Midbrain (tissue), 1 donor: ENCODE measurements at regions not wholly inside any gene's neighbourhood (a gene's known extent, or its start where the extent isn't known, plus 50 kb on each side); places are given as distances from the start of the nearest gene placed in this dataset.

ENCODE experiments used
- DNase-seq: peaks from one replicate; lab custom pipeline; 2025; lab: John Stamatoyannopoulos, UW

DNA sequence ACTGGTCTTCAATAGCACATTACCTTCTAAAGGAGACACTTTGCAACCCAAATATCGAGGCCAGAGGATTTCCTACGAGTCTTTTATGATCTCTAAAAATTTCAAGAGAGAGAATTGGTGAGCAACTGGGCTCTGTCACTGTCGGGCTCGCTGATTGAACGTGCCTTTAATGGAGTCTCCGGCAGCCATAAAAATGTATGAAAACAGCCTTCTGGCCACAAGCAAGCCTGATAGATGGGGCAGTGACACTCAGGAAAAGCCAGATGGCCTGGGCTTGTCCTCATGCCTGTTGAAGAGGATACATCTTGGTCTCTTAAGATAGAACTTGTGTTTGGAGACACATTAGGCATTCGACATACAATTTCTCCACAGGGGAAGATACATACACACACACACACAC is 419.5 kb upstream of the PROK2 start:
- DNase-seq: no peak

- no peak for DNase-seq
These were observed 418.8 kb upstream of the PROK2 start for GRCh38 chr3:72203613-72204349.

DNA sequence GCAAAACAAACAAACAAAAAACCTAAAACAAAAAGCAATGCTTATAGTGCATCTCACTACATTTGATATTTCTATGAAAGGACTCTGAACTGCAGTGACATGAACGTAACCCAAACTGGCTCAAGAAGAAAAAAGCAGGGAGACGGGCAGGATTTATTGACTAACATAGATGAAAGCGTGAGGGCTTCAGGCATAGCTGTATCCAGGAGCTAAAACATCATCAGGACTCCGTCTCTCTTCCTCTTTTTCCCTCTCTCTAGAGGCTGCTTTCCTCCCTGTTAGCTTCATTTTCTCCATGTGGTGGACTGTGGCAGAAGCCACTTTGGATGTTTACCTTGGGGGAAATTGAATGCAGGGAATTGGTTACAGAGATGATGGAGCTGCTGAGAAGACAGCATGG is 418.2 kb upstream of the PROK2 start:
- DNase-seq: no peak

- DNase-seq: no peak
These were observed 415.4 kb upstream of the PROK2 start for GRCh38 chr3:72200332-72200731.

GRCh38 chr3:72199530-72199929 is 414.6 kb upstream of the PROK2 start:
- no peak for DNase-seq

GRCh38 chr3:72196377-72196929 is 411.5 kb upstream of the PROK2 start:
- DNase-seq: no peak

DNA sequence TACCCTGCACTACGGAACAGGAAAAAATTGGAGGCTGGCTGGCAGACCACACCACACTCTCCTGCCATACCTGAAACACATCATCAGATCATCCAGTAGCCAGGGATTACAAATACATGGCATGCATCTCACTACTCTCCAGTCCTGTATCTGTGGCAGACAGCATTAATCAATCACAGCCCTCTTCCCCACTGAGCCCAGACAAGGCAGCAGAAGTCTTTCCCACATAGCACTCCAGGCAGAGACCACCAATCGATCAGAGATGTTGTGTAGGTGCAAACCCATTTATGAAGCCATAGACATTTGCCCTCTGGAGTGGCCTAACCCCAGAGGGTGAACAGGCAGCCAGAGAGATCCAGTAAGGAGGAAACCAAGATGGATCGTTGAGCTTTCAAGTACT is 410.9 kb upstream of the PROK2 start:
- no peak for DNase-seq

DNA sequence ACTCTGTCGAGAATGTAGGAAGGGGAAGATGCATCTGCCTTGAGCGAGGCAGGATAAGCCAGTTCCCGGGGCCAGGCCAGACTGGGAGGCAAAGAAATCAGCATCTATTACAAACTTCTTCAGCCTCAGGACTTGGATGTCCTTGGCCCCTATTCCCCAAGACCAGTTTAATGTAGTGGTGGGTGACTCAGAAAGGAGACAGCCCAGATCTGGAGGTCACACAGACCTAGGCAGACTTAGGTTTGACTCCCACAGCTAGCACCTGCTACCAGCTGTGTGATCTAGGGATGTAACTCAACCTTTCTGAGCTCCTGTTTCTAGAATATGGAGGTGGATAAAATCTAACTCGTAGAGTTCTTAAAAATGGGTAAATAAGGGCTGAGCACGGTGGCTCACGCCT is 409.5 kb upstream of the PROK2 start:
- no peak for DNase-seq

- no peak for DNase-seq
These were observed 409.0 kb upstream of the PROK2 start for GRCh38 chr3:72193771-72194430.

DNA sequence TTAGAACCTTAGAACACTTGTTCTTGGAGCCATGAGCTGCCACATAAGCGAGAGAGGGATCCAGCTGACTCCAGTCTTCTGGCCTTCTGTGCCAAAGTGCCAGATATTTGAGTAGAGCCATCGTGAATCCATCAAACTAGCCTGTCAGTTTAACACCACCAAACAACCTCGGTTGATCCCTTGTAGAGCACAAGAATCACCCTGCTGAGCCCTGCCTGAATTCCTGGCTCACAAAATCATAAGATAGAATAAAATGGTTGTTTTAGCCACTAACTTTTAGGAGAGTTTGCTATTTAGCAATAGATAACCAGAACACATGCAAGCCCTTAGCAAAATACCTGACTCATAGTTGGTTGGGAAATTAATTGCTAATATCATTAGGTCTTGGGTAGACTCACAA is 407.6 kb upstream of the PROK2 start:
- DNase-seq: no peak

- DNase-seq: no peak
These were observed 406.4 kb upstream of the PROK2 start for GRCh38 chr3:72191209-72191960.

DNA sequence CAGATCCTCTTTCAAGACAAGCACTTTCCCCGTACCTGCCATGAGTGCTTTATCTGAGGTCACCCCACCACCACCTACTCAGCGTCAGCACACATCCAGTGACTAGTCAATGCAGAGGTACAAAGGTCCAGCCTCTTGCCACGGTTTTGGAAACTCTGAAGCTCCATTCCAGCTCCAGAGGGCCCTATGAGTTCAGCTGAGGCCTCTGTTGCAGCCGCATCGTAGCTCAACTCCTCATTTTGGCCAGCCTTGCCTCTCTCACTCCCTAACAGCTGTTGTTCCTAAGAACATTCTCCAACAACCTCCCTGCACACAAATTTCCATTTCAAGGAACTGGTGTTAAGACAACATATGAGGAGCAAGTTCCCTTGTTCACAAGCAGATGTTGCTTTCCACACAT is 405.1 kb upstream of the PROK2 start:
- no peak for DNase-seq

GRCh38 chr3:72189339-72189738 is 404.4 kb upstream of the PROK2 start:
- DNase-seq: no peak

- no peak for DNase-seq
These were observed 403.6 kb upstream of the PROK2 start for GRCh38 chr3:72188536-72188935.

GRCh38 chr3:72187131-72187530 is 402.2 kb upstream of the PROK2 start:
- DNase-seq: no peak

DNA sequence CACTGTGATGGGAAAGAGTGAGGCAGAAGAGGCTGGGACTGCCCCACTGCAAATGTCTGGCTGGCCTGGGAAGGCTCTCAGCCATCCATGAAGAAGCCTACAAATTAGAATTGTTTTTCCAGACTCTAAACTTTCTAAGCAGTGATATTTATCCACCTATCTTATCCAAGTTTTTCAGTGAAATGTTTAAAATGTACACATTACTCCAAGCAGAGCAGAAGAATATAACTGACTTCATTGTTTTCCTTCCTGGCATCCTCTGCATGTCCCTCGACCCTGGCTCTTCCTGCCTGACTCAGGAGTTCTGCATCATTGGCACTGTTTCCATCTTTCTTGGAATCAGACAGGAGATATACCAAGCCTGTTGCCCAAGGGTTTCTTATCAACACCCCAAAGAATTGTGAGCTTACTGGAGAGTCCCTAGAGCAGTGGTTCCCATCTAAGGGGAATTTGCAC is 401.5 kb upstream of the PROK2 start:
- DNase-seq: no peak

DNA sequence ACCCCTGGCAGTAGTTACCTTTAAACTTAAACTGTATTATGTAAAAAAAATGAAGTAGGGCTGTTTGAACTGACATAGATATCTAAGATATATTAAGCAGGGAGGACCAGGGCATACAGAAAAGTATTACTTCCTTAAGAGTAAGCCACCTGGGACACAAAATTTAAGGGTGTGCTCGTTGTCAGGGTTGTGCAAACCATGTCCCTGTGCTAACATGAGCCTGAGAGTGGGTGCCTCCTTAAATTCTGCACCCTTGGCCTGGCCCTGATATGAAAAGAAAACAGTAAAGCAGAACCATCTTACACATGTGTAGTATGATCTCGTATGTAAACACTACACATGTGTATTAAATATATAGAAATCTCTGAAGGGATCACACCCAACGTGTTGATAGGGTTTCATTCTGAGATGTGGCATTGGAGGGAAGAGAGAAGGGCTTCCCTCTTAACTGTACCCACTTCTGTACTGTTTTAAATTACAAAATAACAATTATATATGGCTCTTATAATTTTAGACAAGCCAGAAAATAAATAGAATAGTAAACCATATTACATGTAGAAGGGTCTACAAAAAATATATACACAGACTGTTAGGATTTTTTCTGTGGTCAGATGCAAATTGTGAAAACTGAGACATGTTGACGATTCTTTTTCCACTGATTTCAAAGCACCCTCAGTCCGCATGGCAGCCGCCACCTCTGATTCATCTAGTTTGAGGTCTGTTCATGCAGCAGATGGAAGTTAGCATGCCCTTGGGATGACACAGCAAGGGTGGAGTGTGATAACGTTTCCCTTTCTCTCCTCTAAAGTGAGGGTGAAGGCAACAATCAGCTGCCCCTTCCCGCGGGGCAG is 400.8 kb upstream of the PROK2 start:
- no peak for DNase-seq

GRCh38 chr3:72183489-72183888 is 398.5 kb upstream of the PROK2 start:
- DNase-seq: no peak

DNA sequence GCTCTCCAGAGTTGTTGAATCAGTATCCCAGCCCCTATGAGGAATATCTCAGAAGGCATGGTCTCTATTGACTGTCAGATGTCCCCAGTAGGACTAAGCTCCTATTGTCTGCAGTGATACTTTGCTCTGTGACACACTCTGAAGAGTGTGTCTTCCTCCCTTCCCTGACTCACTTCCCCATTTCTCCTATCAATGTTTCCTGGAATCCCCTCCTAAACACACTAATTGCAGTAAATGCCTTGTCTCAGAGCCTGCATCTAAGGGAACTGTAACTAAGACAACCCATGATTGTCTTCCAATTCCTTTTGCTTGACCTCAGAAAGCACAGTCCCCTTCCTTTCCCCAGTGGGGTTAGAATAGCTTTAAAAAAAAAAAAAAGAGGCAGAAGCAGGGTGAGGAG is 397.3 kb upstream of the PROK2 start:
- DNase-seq: no peak

GRCh38 chr3:72181251-72181650 is 396.3 kb upstream of the PROK2 start:
- no peak for DNase-seq

DNA sequence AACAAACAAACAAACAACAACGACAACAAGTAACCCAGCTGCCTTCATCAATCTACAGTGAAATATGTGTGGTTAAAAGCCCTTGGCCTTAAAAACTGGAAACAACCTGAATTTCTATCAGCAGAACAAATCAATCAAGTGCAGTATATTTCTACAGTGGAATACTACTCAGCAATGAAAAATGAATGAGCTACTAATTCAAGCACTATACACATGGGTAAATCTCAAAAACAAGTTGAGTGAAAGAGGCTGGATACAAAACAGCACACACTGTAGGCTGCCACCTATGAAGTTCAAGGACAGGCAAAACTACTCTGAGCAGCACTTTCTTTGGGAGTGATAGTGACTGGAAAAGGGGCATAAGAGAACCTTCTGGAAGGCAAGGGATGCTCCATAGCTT is 395.5 kb upstream of the PROK2 start:
- no peak for DNase-seq

- no peak for DNase-seq
These were observed 394.1 kb upstream of the PROK2 start for GRCh38 chr3:72179107-72179464.
